Panc1 (cell line): ENCODE measurements at regions not wholly inside any gene's neighbourhood (a gene's known extent, or its start where the extent isn't known, plus 50 kb on each side); places are given as distances from the start of the nearest gene placed in this dataset.

Experiments used
- ATAC-seq: fragments of 200-7000 bp; cut with Tn5 transposase; 2 replicates; pipeline ENCODE4 v1.9.1; 2020; ENCODE audit warnings: mild to moderate bottlenecking, moderate library complexity
- BruUV-seq: library from RNA; stranded (reverse); fragments of 400-500 nt; replicated peaks from 2 replicates; lab custom pipeline; 2021; lab: Mats Ljungman, UMichigan
- CTCF ChIA-PET: fragments of 300-600 bp; sonication (Branson Sonifier 250); formaldehyde crosslinking; loops from one replicate; lab custom pipeline; 2022; ENCODE audit warnings: antibody characterized with exemption; lab: Charles Lee
- POLR2A ChIA-PET: fragments of 300-600 bp; sonication (Branson Sonifier 250); formaldehyde crosslinking; loops from one replicate; lab custom pipeline; 2022; ENCODE audit warnings: antibody characterized with exemption; lab: Charles Lee
- DNase-seq: peaks from one replicate; pipeline ENCODE4 v3.0.0-alpha.2; 2010; ENCODE audit warnings: low read depth, low spot score
- H3K27ac ChIP-seq: 2 replicates; pipeline ENCODE4 v1.5.1; 2011; ENCODE audit warnings: mild to moderate bottlenecking, low read length, inconsistent platforms
- H3K27me3 ChIP-seq: fragments of 200-500 bp; sonication (Bioruptor generic); 2 replicates; pipeline ENCODE4 v1.6.0; 2014; ENCODE audit warnings: low read length, inconsistent platforms; ENCODE audit not compliant: control insufficient read depth, insufficient read depth
- H3K36me3 ChIP-seq: fragments of 200-500 bp; sonication (Bioruptor generic); 2 replicates; pipeline ENCODE4 v1.5.1; 2014; ENCODE audit warnings: inconsistent platforms, mild to moderate bottlenecking, low read length, moderate library complexity; ENCODE audit not compliant: control insufficient read depth, insufficient read depth
- H3K4me1 ChIP-seq: 2 replicates; pipeline ENCODE4 v1.5.1; 2011; ENCODE audit warnings: inconsistent platforms, mild to moderate bottlenecking, low read length, moderate library complexity; ENCODE audit not compliant: control insufficient read depth, insufficient read depth
- H3K4me3 ChIP-seq, 2 experiments: 2 replicates each; pipeline ENCODE4 v1.5.1; 2011 to 2012; ENCODE audit warnings: low read depth in 2 of 2, low read length in 2 of 2, mild to moderate bottlenecking in 2 of 2, inconsistent platforms in 1 of 2, moderate library complexity in 1 of 2
- H3K9me3 ChIP-seq: fragments of 200-500 bp; sonication (Bioruptor generic); 2 replicates; pipeline ENCODE4 v1.5.1; 2014; ENCODE audit warnings: low read depth, mild to moderate bottlenecking, inconsistent platforms, low read length, moderate library complexity; ENCODE audit not compliant: control insufficient read depth, insufficient read depth
- CTCF ChIP-seq: fragments of 450-650 bp; IDR thresholded peaks from 2 replicates; pipeline ENCODE4 v1.5.1; 2017; ENCODE audit warnings: mild to moderate bottlenecking
- POLR2AphosphoS5 ChIP-seq: IDR thresholded peaks from 2 replicates; pipeline ENCODE4 v1.6.1; 2012; ENCODE audit warnings: mild to moderate bottlenecking, low read depth, low read length, moderate library complexity
- SIN3A ChIP-seq: IDR thresholded peaks from 2 replicates; pipeline ENCODE4 v1.6.1; 2012; ENCODE audit warnings: low read depth, mild to moderate bottlenecking, low read length, moderate library complexity, borderline replicate concordance; ENCODE audit not compliant: insufficient read depth
- TCF7L2 ChIP-seq: IDR thresholded peaks from 2 replicates; pipeline ENCODE4 v1.6.1; 2011; ENCODE audit warnings: mild to moderate bottlenecking, low read depth, low read length, inconsistent platforms
- in situ Hi-C: cut with HindIII; loops from 2 replicates; pipeline ENCODE4 v1.10.0; 2016; ENCODE audit warnings: low sequenced_read_pairs, low pct_unique_long_range_greater_than_20kb
- intact Hi-C: fragments of 100-400 bp; cut with micrococcal nuclease; formaldehyde crosslinking; loops from one replicate; pipeline ENCODE4 v1.10.0; 2022; ENCODE audit not compliant: unreplicated experiment
- TF ChIP-seq, protein P1 (sequence below), 2 experiments: IDR thresholded peaks; 2 replicates each; pipeline ENCODE4 v1.6.1; 2011 to 2012; ENCODE audit warnings: low read depth in 2 of 2, control low read depth in 1 of 2, low read length in 1 of 2, mild to moderate bottlenecking in 1 of 2, moderate library complexity in 1 of 2; ENCODE audit not compliant: insufficient read depth in 1 of 2

DNA sequence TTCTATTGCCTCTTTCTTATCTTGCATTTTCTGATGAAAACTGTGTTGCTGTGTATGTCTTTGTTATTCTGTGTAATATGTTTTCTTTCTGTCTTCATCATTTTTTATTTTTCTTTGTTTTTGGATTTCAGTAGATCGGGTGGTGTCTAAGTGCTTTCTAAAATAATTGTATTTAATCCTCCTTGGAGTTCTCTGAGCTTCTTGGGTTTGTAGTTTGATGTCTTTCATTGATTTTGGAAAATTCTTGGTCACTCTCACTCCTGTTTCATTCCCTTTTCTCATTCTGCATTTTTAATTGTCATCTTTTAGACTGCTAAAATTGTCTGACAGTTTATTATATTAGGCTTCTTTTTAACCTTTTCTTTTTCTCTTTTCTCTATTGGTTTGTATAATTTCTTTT is 560.5 kb downstream of the IRX1 start:
- TF ChIP-seq, protein P1, sequence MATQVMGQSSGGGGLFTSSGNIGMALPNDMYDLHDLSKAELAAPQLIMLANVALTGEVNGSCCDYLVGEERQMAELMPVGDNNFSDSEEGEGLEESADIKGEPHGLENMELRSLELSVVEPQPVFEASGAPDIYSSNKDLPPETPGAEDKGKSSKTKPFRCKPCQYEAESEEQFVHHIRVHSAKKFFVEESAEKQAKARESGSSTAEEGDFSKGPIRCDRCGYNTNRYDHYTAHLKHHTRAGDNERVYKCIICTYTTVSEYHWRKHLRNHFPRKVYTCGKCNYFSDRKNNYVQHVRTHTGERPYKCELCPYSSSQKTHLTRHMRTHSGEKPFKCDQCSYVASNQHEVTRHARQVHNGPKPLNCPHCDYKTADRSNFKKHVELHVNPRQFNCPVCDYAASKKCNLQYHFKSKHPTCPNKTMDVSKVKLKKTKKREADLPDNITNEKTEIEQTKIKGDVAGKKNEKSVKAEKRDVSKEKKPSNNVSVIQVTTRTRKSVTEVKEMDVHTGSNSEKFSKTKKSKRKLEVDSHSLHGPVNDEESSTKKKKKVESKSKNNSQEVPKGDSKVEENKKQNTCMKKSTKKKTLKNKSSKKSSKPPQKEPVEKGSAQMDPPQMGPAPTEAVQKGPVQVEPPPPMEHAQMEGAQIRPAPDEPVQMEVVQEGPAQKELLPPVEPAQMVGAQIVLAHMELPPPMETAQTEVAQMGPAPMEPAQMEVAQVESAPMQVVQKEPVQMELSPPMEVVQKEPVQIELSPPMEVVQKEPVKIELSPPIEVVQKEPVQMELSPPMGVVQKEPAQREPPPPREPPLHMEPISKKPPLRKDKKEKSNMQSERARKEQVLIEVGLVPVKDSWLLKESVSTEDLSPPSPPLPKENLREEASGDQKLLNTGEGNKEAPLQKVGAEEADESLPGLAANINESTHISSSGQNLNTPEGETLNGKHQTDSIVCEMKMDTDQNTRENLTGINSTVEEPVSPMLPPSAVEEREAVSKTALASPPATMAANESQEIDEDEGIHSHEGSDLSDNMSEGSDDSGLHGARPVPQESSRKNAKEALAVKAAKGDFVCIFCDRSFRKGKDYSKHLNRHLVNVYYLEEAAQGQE (IDR thresholded peaks at IDR 0.05; ENCODE audit: insufficient read depth in 1 of 2, low read depth in 2 of 2, low read length in 1 of 2) = no peak
- TF ChIP-seq POLR2AphosphoS5 = no peak
- intact Hi-C loops (no loop called here), in situ Hi-C loops (no loop called here)
- Histone ChIP-seq H3K4me1 (no peaks in the 10 kb centered on the region), H3K9me3 (no peaks in the 10 kb centered on the region; the same call in 1 of the 2 replicates), H3K27ac (no peak overlapping the region), H3K36me3 (no peaks in the 10 kb centered on the region), H3K4me3 (no peak overlapping the region), H3K27me3 (no peaks in the 10 kb centered on the region)
- DNase-seq (no peak), ATAC-seq (no peak)
- CTCF ChIA-PET = no interaction called here
- POLR2A ChIA-PET = no interaction called here
- BruUV-seq = no TSS peak

DNA sequence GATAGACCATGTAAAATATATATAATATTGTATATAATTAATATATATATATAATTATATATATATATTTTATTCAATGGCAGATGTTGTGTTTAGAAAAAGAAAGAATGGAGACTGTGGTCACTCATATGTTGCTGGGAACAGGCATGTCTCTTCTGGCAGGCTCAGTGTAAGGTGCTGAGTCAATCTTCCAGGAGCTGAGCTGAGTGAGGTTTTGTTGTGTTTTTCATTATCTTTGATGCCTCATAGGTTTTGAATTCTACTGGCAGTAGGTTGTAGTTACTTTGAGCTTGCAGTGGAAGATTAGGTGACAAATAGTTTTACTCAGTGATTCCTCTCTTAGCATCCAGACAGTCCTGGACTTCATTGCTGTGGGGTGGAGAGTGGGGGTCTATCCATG is 561.3 kb downstream of the IRX1 start:
- no peaks in the 10 kb centered on the region for H3K4me1 ChIP-seq
- no TSS peak for BruUV-seq
- ChIA-PET POLR2A (no interaction called here), CTCF (no interaction called here)
- no peaks in the 10 kb centered on the region; the same call in 1 of the 2 replicates for H3K9me3 ChIP-seq
- in situ Hi-C loops = no loop called here
- no peaks in the 10 kb centered on the region for H3K36me3 ChIP-seq
- intact Hi-C loops = no loop called here
- H3K27ac ChIP-seq = no peak overlapping the region
- no peak for DNase-seq
- H3K27me3 ChIP-seq = no peaks in the 10 kb centered on the region
- TF ChIP-seq, protein P1 (IDR thresholded peaks at IDR 0.05; ENCODE audit: insufficient read depth in 1 of 2, low read depth in 2 of 2, low read length in 1 of 2) = no peak
- TF ChIP-seq CTCF (no peak), TCF7L2 (no peak), POLR2AphosphoS5 (no peak), SIN3A (no peak)
- no peak for ATAC-seq
- H3K4me3 ChIP-seq = no peak overlapping the region
